GM18517 (cell line): ENCODE measurements at regions not wholly inside any gene's neighbourhood (a gene's known extent, or its start where the extent isn't known, plus 50 kb on each side); places are given as distances from the start of the nearest gene placed in this dataset.
"Not testable (repeated sequence)": the region's sequence is repeated elsewhere in the genome, so short reads cannot be mapped to it uniquely, and the experiment has no call there.

Source experiments
- ATAC-seq: cut with Tn5 transposase; IDR thresholded peaks from one replicate; pipeline ENCODE4 v1.9.1; 2021; ENCODE audit warnings: mild to moderate bottlenecking, moderate library complexity; ENCODE audit not compliant: unreplicated experiment

DNA sequence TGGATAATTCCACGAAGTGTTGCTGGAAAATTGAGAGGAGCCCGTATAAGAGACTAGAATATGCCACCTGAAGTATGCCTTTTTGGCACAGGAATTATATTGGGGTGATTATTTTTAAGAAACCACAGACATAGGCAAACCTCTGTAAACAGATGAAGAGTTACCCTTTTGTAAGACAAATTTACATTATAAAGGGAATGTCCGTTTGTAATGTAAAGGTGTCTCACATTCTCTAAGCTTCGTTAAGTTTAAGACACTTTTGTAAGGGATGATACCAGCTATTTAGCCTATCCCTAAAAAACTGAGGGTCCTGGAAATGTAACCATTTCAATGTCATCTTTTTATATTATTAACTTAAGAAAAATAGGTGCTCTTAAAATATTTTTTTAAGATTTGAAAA is 432.8 kb upstream of the SYT4 start:
- ATAC-seq: no peak

DNA sequence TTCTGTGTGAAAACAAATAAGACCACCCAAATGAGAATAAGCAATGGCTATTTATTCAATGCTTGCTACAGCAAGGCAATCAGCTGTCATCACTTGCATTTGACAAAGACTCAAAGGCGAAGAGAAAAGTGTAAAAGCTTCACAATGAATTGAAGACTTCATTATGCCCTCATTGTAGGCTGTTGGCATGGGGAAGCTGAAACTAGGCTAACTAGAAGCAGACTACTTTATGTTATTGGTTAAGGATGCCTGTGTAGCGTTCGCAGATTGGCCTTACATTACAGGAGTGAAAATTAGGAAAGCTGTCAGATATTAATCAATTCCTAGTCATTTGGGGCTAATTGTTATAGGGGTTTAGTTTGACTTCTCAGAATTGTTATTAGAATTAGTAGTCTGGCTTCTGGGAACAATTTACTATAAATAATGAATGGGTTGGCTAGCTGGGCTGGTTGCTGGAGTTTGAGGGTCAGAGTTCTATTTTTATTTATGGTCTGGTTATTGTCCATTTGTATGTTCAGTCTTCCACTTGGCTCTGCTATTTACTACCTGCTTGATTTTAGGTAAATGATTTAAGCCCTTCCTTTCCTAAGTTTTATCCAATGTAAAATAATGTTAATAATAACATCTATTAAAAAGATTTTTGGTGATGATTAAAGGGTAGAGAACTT is 437.2 kb upstream of the SYT4 start:
- ATAC-seq: no peak

DNA sequence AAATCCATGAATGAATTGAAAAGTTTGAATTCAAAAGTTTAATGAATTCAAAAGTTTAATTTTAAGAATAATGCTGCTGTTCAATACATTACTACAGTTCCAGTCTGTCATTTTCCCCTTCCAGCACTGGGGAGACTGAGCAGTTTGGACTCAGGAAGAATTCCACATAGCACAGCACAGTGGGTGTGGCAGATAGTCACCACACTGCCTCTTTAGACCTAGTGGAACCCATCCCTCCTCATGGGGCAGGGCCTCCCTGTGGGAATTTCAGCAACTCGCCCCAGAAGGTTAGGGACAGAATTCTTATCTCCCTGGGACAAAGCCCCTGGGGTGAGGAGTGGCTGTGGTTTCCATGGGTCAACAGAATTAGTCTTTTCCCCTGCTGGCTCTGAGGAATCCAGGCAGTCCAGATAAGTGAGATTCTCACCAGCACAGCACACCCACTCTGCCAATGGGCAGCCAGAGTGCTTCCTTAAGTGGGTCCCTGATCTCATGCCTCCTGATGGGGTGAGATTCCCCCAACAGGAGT is 442.0 kb upstream of the SYT4 start:
- no peak for ATAC-seq

DNA sequence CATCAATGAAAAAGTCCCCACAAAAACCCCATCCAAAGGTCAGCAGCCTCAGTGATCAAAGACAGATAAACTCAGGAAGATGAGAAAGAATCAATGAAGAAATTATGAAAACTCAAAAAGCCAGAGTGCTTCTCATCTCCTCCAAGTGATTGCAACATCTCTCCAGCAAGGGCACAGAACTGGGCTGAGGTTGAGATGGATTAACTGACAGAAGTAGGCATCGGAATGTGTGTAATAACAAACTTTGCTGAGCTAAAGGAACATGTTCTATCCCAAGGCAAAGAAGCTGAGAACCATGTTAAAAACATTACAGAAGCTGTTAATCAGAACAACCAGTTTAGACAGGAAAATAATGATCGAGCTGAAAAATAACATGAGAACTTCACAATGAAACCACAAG is 442.8 kb upstream of the SYT4 start:
- no peak for ATAC-seq

DNA sequence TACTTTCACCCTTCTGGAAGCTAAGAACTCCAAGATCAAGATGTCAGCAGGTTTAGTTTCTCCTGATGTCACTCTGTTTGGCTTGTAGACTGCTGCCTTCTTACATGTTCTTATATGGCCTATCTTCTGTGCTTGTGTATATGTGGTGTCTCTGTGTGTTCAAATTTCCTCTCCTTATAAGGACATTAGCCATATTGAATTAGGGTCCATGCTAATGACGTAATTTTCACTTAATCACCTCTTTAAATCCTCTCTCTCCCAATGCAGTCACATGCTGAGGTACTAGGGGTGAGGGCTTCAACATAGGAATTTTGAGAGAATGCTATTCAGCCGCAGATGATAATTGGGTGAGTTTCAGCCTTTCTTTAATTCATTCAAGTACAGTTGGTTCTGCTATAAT is 458.3 kb upstream of the SYT4 start:
- ATAC-seq: no peak

DNA sequence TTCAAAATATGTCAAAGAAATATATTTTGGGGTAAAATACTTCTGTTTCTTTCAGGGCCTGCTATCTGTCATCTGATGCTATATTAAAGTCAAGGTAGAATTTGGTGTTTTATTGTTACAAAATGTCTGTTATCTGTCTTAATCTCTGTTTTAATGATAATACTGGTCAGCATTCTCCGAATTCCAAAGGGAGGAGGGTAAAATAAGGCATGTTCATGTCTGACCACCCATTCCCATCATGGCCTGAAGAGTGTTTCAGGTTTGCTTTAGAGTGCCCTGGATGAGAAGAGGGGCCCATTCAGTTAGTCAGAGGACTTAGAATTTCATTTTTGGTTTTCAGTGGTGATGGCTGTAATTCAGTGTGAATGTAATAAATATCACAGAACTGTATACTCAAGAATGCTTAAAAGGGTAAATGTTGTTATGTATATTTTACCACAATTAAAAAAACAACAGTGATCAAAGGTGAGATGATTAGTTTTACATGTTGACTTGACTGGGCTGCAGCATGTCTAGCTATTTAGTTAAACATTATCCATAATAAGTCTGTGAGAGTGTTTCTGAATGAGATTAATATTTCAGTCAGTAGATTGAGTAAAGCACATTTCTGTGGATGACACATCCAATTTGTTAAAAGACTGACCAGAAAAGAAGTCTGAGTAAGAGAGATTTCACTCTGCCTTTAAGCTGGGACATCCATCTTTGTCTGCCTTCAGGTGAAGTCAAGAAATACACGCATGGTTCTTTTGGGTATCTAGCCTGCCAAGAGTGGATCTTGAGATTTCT is 467.9 kb upstream of the SYT4 start:
- no peak for ATAC-seq

DNA sequence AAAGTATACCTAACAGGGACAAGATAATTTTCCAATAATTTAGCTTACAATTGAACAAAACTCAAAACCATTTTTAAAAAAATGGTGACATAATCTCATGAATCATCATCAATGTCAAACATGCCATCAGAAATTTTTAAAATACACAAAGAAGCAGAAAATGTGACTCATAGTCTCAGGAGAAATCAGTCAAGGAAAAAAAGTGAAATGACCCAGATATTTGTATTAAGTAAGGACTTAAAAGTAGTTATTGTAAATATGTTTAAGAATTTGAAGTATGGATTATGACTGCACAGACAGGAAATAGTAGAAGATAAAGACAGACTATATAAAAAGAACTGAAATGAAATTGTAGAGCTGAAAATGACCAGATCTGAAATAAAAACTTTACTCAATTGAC is 473.9 kb upstream of the SYT4 start:
- ATAC-seq: no peak

DNA sequence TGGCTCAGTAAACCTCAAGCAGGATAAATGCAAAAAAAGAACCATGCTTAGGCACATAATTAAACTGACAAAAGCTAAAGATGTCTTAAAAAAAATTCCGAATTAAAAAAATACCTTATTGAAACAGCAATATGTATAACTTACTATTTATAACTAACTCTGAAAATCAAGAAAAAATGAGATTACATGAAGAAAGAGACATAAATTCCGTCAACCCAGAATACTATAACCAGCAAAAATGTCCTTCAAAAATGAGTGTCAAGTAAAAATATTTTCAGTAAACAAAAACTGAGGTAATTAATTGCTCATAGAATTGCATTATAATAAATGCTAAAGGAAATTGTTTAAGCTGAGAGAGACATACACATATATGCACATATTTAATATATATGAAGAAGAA is 474.5 kb upstream of the SYT4 start:
- ATAC-seq: no peak

DNA sequence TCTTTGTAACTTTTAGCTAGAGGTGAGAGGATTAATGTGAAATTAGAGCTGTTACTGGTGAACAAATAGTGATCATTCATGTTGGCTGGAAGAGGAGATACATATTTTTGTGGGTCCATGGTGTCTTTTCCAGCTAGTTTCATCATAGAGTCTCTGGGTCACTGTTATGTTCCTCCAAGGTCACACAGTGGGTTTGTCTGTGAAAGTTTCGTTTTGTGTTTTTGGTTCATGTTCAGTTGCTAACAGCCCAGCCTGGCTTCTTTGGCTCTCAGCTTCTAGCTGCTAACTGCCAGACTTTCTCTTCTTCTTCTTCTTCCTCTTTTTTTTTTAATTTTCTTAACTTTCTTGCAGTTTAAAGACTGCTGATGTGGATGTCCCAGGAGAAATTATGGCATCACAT is 480.0 kb upstream of the SYT4 start:
- ATAC-seq: no peak

DNA sequence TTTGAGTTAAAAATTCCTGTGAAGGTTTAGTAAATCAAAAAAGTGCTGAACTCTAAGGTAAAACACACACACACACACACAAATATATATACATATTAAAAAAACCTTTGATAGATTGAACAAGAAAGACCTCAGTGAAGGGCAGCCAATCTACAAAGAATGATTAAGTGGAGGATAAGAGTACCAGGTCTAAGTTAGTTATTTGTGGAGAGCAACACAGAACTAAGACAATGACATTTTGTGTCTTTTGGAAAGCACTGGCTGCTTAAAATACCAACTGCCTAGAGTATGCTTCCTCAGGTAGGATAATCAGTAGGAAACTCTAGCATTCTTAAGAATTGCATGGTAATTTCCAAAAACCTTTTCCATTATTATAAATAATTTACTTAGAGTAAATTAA is 481.4 kb upstream of the SYT4 start:
- no peak for ATAC-seq

DNA sequence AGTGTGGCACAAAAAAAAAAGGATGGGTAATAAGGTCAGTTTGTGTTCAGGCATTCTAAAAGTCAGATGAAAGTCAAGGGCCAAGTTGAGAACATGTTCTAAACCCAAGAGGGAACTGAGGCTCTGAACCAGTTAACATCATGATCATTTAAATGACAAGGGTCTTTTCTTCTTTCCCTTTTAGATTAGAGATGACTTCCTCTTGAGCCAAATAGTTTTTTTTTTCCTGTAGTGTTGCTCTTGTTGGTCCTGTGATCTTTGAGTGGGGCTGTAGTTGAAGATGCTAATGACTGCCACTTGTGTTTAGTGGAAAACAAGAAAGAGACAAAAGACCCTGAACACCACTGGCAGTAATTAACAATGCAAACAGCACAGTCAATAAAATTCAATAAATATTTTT is 482.7 kb upstream of the SYT4 start:
- no peak for ATAC-seq

DNA sequence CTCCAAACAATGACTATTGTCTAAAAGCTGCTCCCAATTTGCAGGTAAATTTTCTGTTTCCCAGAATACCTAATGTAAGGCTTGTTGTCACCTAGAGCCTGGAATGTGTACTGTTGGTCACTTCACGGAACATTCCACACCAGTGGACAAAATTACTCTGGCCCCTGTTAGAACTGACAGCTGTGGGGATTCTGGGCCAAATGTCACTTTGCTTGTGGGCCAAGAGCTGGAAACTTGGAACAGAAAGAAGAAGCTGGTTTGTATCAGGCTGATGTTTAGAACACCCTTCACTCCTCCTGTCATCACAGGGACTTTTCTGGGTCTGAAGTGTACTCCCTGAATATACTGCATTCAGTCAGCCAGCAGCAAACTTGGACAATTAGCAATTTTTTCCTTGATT is 495.6 kb upstream of the SYT4 start:
- ATAC-seq: no peak

DNA sequence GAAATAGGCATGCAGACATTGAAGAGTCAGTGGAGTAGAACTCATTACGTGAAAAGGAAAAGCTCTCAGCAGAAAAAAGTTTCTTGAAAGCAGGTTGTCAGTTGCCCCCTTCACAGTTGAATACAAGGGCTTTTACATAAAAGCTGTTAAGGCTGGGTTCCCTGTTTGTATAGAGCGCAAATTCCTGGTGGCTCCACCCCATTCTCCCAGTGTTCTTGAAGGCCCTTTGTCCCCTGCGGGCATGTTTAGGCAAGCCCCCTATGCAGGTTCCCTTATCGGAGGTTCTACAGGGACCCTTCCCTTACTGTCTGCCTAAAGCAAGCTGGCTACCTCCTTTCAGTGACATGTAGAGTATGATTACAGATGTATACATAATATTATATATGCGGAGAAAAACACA is 497.2 kb upstream of the SYT4 start:
- no peak for ATAC-seq

DNA sequence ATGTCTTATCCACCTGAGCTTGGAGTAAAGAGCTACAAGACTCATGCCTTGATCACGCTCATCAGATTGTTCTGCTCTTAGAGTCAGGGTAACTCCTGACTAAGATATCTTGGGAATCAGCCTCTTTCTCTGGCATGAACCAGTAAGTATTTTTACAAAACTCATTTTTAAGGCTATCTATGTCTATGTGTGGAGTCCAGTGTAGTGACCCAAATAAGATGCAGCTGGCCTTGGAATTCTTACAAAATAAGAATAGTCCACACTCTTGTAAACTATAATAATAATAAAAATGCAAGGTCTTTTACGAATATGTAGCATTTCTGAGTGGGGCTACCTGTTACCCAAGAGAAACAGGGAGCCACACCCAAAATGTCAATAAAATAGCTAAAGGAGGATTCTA is 498.3 kb upstream of the SYT4 start:
- ATAC-seq: no peak

DNA sequence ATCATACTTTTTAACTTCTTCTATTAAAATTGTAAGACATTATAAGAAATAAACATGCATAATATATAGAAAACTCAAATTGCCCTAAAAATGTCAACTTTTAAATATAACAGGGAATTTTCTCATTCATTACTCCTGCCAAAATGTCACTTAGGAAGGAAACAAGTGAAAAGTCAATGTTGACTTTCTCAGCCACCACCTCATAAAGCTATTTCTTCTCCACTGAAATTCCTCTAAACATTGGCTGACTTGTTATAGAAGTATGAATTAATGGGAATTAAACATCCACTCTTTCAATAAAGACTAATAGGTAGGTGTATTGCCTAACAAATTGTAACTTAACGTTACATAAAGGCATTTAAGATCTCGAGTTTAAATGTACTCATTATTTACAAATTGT is 499.7 kb upstream of the SYT4 start:
- ATAC-seq: no peak

DNA sequence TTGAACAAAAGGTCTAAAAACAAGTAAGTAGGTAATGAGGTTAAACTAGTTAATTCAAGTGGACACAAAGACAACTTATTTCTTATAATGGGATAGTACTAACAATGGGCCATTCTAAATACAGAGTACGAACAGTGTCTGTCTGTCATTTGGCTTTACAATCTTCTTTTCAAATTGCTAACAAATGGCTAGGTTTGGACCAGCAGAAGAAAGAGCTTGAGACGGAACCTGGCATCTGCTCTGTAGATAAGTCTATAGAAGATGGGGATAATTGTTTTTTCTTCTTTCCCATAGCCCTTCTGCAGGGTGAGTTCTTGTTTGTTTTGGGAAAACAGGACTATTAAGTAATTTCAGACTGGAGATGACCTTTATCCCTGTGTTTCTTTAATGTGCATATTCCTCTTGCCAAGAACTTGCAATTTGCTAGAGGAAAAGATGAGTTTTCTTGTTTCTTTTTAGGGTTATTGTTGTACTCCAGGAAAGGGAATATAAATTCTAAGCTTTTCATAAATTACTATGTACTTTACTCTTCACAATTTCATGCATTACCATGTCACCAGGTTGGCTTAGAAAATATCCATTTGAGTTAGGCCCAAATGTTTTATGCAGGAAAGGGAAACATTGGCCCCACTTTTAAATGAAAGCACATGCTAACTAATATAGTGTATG is 500.5 kb upstream of the SYT4 start:
- no peak for ATAC-seq

DNA sequence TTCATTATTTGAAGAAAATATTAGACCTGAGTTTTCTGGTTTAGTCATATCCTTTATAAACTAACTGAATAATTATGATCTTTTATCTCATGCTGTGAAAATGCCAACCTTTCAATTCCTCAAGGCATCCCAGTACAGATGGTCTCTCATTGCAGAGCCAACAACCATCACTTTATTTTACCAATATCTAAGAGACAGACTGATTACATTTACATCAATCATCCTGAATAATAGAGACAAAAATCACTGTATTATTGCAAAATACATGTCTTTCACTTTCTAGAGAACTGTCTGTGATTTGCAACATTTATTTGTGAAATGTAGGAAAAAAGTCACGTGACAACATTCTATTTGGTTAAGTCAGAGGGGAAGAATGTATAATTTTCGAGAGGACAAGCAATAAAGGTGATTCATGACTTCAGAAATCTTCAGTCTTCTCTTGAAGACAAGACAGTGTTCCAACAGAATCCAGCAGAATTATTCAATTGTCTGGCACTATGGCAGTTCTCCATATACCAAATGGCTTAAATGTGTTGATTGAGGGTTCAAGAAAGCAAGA is 503.6 kb upstream of the SYT4 start:
- no peak for ATAC-seq

DNA sequence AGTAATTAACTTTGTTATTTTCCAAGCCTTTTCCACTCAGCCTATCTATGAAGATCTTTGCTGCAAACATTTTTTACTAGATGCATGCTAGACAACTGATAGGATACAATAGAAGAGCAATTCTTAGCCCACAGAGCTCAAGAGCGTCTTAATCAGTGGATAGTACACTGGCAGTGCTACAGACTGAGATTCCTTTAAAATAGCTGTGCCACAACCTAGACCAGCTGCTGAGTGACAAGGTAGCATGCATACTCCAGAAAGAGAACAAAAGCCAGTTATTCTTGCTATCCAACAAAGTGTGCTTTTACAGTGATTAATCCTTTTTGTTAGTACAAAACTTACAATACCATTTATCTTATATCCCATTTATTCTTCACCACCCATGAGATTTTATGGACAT is 507.9 kb upstream of the SYT4 start:
- ATAC-seq: no peak

DNA sequence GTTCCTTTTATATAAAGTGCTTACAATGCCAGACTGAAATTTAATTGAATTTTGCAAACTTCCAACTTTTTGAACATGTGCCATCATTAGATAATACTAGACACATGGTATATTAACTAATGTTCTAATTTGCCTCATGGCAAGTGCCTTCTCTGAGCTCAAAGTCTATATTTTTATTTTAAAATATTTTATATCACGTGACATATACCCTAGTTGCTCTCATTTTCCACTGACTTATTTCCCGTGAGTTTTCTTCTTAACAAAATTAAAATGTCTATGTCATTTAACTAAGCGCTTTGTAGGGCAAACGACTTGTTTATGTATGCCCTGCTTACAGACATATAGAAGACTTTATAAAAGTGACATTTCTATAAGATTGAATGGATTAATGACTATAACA is 509.6 kb upstream of the SYT4 start:
- no peak for ATAC-seq

DNA sequence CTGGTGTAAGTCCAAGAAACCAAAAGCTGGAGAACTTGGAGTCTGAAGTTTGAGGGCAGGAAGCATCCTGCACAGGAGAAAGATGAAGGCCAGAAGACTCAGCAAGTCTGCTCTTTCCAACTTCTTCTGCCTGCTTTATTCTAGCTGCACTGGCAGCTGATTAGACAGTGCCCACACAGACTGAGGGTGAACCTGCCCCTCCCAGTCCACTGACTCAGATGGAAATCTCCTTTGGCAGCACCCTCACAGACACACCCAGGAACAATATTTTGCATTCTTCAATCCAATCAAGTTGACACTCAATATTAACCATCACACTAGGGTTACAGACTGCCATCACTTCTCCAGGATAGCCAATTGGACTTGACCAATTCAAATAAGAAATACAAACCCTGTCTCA is 510.4 kb upstream of the SYT4 start:
- not testable (repeated sequence) for ATAC-seq

DNA sequence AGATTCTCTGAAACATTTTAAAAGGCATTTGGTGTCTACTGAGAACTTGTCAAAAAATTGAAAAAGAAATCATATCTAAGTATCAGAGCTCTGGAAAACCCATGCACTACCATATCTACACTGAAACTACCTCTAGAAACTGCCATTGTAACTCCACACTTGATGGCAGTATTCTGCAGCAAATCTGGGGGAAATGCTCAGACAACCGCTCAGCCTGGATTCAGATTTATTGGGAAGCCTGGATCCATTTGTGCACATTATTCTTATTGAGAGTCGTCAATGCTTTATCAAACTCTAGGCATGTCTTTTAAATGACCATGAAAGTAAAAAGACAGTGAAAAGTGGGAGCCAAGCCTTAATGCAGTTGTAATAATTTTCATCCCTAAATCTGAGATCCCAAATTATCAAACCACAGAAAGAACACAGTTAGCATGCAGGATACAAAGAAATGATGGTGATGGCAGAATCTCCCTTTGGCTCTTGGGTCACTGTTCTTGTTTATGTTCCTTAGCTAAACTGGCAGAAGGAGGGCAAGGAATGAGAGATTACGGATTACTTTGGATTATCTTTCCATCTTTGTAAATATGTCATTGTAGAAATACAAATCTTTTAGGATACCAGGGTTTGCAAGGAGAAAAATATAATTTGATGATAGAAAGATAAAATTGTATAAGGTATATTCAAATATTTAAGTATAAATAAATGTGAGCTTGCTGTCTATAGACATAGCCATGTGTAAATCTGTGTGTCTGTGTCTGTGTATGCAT is 512.1 kb upstream of the SYT4 start:
- ATAC-seq: no peak
